GM12878 (cell line): ENCODE measurements at regions not wholly inside any gene's neighbourhood (a gene's known extent, or its start where the extent isn't known, plus 50 kb on each side); places are given as distances from the start of the nearest gene placed in this dataset.

Experiments
- ATAC-seq: fragments of 200-7000 bp; cut with Tn5 transposase; 3 replicates; pipeline ENCODE4 v1.9.1; 2020; ENCODE audit warnings: mild to moderate bottlenecking, moderate library complexity
- BruUV-seq: library from RNA; stranded (reverse); fragments of 400-500 nt; replicated peaks from 2 replicates; lab custom pipeline; 2021; lab: Mats Ljungman, UMichigan
- CTCF ChIA-PET: fragments of 300-600 bp; sonication (Branson Sonifier 250); formaldehyde crosslinking; extraction: SDS; loops from one replicate; lab custom pipeline; 2021; ENCODE audit warnings: inconsistent platforms; lab: Yijun Ruan, JAX
- POLR2A ChIA-PET: fragments of 350-600 bp; formaldehyde crosslinking; extraction: SDS; loops from one replicate; lab custom pipeline; 2021; ENCODE audit warnings: inconsistent platforms; lab: Charles Lee
- RAD21 ChIA-PET: fragments of 300-600 bp; sonication (Branson Sonifier 250); formaldehyde crosslinking; loops from one replicate; lab custom pipeline; 2023; ENCODE audit warnings: antibody characterized with exemption; ENCODE audit not compliant: unreplicated experiment; lab: Charles Lee
- SMC1A ChIA-PET: fragments of 300-600 bp; sonication (Branson Sonifier 250); formaldehyde crosslinking; loops from one replicate; lab custom pipeline; 2023; ENCODE audit not compliant: unreplicated experiment, uncharacterized antibody; lab: Charles Lee
- DNase-seq: peaks from one replicate; pipeline ENCODE4 v3.0.0-alpha.2; 2011; ENCODE audit warnings: low read depth, low spot score
- FAIRE-seq: peaks from 3 replicates; lab custom pipeline; 2011; peaks lifted over from hg19 to GRCh38; lab: Jason Lieb, UNC
- H2AFZ ChIP-seq: 2 replicates; pipeline ENCODE4 v1.6.0; 2011; ENCODE audit warnings: low read depth, low read length, control low read depth; ENCODE audit not compliant: control insufficient read depth
- H3K27ac ChIP-seq: 2 replicates; pipeline ENCODE4 v1.5.1; 2011; ENCODE audit warnings: control low read depth; ENCODE audit not compliant: control insufficient read depth, insufficient read depth
- H3K27me3 ChIP-seq, 2 experiments: replicated peaks in 1 of 2; 2 replicates each; pipeline versions ENCODE4 v1.6.0 to v1.6.1; 2011; ENCODE audit warnings: low read length in 1 of 2; ENCODE audit not compliant: control insufficient read depth in 2 of 2, insufficient read depth in 2 of 2
- H3K36me3 ChIP-seq, 2 experiments: 2 replicates each; pipeline ENCODE4 v1.5.1; 2011; ENCODE audit warnings: low read length in 1 of 2; ENCODE audit not compliant: control insufficient read depth in 2 of 2, insufficient read depth in 2 of 2
- H3K4me1 ChIP-seq: 2 replicates; pipeline ENCODE4 v1.6.1; 2011; ENCODE audit warnings: mild to moderate bottlenecking, low read length, moderate library complexity, mixed read lengths; ENCODE audit not compliant: control insufficient read depth, insufficient read depth
- H3K4me2 ChIP-seq: 2 replicates; pipeline ENCODE4 v1.6.0; 2011; ENCODE audit warnings: control low read depth; ENCODE audit not compliant: control insufficient read depth, insufficient read depth
- H3K4me3 ChIP-seq: fragments of 200-600 bp; sonication (generic); 2 replicates; pipeline ENCODE4 v1.5.1; 2016
- H3K79me2 ChIP-seq: 2 replicates; pipeline ENCODE4 v1.6.0; 2011; ENCODE audit warnings: low read length; ENCODE audit not compliant: control insufficient read depth, insufficient read depth
- H3K9ac ChIP-seq: 2 replicates; pipeline ENCODE4 v1.8.0; 2011; ENCODE audit warnings: low read length, control low read depth, mixed read lengths; ENCODE audit not compliant: control insufficient read depth, insufficient read depth
- H3K9me3 ChIP-seq: replicated peaks from 3 replicates; pipeline ENCODE4 v1.5.1; 2011; ENCODE audit warnings: mild to moderate bottlenecking, low read length; ENCODE audit not compliant: control insufficient read depth, insufficient read depth
- H4K20me1 ChIP-seq: 2 replicates; pipeline ENCODE4 v1.6.0; 2011; ENCODE audit not compliant: control insufficient read depth, insufficient read depth
- BHLHE40 ChIP-seq, 2 experiments: fragments of 450-650 bp in 1 of 2; IDR thresholded peaks; 2 replicates each; pipeline ENCODE4 v1.6.1; 2011 to 2017; ENCODE audit warnings: low read depth in 2 of 2, borderline replicate concordance in 1 of 2, improper control_type of control experiment in 1 of 2, low read length in 1 of 2, mild to moderate bottlenecking in 1 of 2
- BRCA1 ChIP-seq: IDR thresholded peaks from 2 replicates; pipeline ENCODE4 v1.6.1; 2011; ENCODE audit warnings: low read depth, low read length, improper control_type of control experiment
- CBFB ChIP-seq: IDR thresholded peaks from 2 replicates; pipeline ENCODE4 v1.6.1; 2016; ENCODE audit warnings: antibody characterized with exemption, low read depth
- CUX1 ChIP-seq: IDR thresholded peaks from 2 replicates; pipeline ENCODE4 v1.6.1; 2012; ENCODE audit warnings: improper control_type of control experiment, low read depth, low read length; ENCODE audit not compliant: insufficient replicate concordance
- EZH2 ChIP-seq: IDR thresholded peaks from 2 replicates; pipeline ENCODE4 v1.6.1; 2012; ENCODE audit warnings: low read depth, mild to moderate bottlenecking, control low read depth, inconsistent platforms, low read length, borderline replicate concordance; ENCODE audit not compliant: control insufficient read depth
- NR2C1 ChIP-seq: fragments of 450-650 bp; IDR thresholded peaks from 2 replicates; pipeline ENCODE4 v1.6.1; 2017; ENCODE audit warnings: antibody characterized with exemption, mild to moderate bottlenecking, moderate library complexity
- PAX5 ChIP-seq: IDR thresholded peaks from 2 replicates; pipeline ENCODE4 v1.6.1; 2011; ENCODE audit warnings: low read depth, low read length, borderline replicate concordance
- RAD21 ChIP-seq: IDR thresholded peaks from 2 replicates; pipeline ENCODE4 v1.6.1; 2011; ENCODE audit warnings: mild to moderate bottlenecking, low read depth, low read length, moderate library complexity; ENCODE audit not compliant: insufficient read depth
- SMARCA5 ChIP-seq: fragments of 450-650 bp; IDR thresholded peaks from 2 replicates; pipeline ENCODE4 v1.6.1; 2017; ENCODE audit warnings: mild to moderate bottlenecking
- SMC3 ChIP-seq: IDR thresholded peaks from 2 replicates; pipeline ENCODE4 v1.6.1; 2011; ENCODE audit warnings: low read length, improper control_type of control experiment, borderline replicate concordance
- YBX1 ChIP-seq: fragments of 450-650 bp; IDR thresholded peaks from 2 replicates; pipeline ENCODE4 v1.6.1; 2016; ENCODE audit warnings: antibody characterized with exemption
- WGBS: methylation state at CpG from one replicate; pipeline ENCODE4 v1.1.6; 2016; ENCODE audit warnings: low lambda C conversion rate; ENCODE audit not compliant: insufficient replicate concordance, insufficient coverage; ENCODE audit errors: missing lambda C conversion rate; 5-methylcytosine and 5-hydroxymethylcytosine counted together
- in situ Hi-C: fragments of 300-500 bp; cut with MboI; formaldehyde crosslinking; loops from 9 replicates; pipeline ENCODE4 v1.14.3; 2018; ENCODE audit warnings: mixed read lengths
- intact Hi-C: fragments of 100-400 bp; cut with micrococcal nuclease; formaldehyde crosslinking; loops from one replicate; pipeline ENCODE4 v1.14.2; 2022; ENCODE audit not compliant: unreplicated experiment
- TF ChIP-seq, protein P1 (sequence below): fragments of 450-650 bp; formaldehyde crosslinking; IDR thresholded peaks from 2 replicates; pipeline ENCODE4 v1.4.0; 2020; ENCODE audit warnings: mild to moderate bottlenecking, moderate library complexity
- TF ChIP-seq, protein P2 (sequence below): fragments of 450-650 bp; IDR thresholded peaks from 2 replicates; pipeline ENCODE4 v1.6.1; 2014; ENCODE audit warnings: mild to moderate bottlenecking

DNA sequence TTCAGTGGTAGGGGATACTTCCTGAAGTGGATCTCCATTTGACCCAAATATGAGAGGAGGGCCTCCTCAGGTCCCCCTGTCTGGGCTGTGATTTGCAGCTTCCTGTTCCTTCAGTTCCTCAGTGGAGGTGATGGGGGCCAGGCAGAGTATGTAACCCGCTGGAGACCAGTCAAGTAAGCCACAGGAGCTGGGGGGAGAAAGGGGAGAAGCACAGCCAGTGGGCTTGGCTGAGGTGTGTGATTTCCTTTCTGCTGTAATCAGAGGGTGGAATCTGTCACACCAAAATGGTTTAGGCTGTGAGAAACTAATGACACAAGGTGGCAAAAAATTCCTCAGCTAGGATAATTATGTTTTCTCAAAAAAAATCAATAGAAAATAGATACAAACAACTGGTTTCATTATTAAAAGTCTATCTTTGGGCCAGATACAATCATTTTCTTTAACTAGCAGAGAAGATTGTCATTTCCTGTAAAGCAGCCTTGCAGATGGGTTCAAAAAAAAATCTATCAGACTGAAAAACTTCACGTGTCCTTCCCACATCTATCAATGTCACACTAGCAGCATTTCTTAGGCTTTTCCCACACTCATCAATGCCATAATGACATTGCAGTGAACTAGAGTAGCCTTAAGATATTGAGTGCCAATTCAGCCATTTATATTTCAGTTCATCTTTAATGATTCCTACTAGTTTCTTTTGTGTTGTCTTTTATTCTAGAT lies 1660.3 kb downstream of the EFNB2 start:
- in situ Hi-C loops (no loop called here), intact Hi-C loops (no loop called here)
- no peaks in the 10 kb centered on the region for H3K4me1 ChIP-seq
- ChIA-PET CTCF (no interaction called here), SMC1A (no interaction called here), RAD21 (no interaction called here), POLR2A (no interaction called here)
- H3K4me3 ChIP-seq = no peak overlapping the region
- ATAC-seq (no peak), DNase-seq (no peak), FAIRE-seq (no peak)
- H3K9ac ChIP-seq = no peak overlapping the region
- no peaks in the 10 kb centered on the region; the same call in 2 of the 3 replicates for H3K9me3 ChIP-seq
- no peaks in the 10 kb centered on the region for H3K79me2 ChIP-seq
- H3K27me3 ChIP-seq = no peaks in the 10 kb centered on the region
- 26% methylated on average over 2 of the region's 2 CpGs for WGBS
- no peak overlapping the region for H3K4me2 ChIP-seq
- H2AFZ ChIP-seq = peak overlapping the region; percentile 51
- no peaks in the 10 kb centered on the region for H3K36me3 ChIP-seq
- no peaks in the 10 kb centered on the region for H4K20me1 ChIP-seq
- BruUV-seq = no TSS peak
- H3K27ac ChIP-seq = no peak overlapping the region
- TF ChIP-seq CBFB = no peak
- TF ChIP-seq, protein P1, sequence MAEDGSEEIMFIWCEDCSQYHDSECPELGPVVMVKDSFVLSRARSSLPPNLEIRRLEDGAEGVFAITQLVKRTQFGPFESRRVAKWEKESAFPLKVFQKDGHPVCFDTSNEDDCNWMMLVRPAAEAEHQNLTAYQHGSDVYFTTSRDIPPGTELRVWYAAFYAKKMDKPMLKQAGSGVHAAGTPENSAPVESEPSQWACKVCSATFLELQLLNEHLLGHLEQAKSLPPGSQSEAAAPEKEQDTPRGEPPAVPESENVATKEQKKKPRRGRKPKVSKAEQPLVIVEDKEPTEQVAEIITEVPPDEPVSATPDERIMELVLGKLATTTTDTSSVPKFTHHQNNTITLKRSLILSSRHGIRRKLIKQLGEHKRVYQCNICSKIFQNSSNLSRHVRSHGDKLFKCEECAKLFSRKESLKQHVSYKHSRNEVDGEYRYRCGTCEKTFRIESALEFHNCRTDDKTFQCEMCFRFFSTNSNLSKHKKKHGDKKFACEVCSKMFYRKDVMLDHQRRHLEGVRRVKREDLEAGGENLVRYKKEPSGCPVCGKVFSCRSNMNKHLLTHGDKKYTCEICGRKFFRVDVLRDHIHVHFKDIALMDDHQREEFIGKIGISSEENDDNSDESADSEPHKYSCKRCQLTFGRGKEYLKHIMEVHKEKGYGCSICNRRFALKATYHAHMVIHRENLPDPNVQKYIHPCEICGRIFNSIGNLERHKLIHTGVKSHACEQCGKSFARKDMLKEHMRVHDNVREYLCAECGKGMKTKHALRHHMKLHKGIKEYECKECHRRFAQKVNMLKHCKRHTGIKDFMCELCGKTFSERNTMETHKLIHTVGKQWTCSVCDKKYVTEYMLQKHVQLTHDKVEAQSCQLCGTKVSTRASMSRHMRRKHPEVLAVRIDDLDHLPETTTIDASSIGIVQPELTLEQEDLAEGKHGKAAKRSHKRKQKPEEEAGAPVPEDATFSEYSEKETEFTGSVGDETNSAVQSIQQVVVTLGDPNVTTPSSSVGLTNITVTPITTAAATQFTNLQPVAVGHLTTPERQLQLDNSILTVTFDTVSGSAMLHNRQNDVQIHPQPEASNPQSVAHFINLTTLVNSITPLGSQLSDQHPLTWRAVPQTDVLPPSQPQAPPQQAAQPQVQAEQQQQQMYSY (CRISPR knock-in tag) = no peak
- no peak for TF ChIP-seq RAD21
- no peak for TF ChIP-seq BRCA1
- no peak for TF ChIP-seq CUX1
- TF ChIP-seq SMARCA5 = no peak
- TF ChIP-seq PAX5 = no peak
- TF ChIP-seq EZH2 = no peak
- no peak for TF ChIP-seq NR2C1
- TF ChIP-seq, protein P2, sequence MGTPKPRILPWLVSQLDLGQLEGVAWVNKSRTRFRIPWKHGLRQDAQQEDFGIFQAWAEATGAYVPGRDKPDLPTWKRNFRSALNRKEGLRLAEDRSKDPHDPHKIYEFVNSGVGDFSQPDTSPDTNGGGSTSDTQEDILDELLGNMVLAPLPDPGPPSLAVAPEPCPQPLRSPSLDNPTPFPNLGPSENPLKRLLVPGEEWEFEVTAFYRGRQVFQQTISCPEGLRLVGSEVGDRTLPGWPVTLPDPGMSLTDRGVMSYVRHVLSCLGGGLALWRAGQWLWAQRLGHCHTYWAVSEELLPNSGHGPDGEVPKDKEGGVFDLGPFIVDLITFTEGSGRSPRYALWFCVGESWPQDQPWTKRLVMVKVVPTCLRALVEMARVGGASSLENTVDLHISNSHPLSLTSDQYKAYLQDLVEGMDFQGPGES = no peak
- TF ChIP-seq YBX1 = no peak
- TF ChIP-seq BHLHE40 (IDR thresholded peaks at IDR 0.05; ENCODE audit: borderline replicate concordance in 1 of 2, low read depth in 2 of 2, low read length in 1 of 2) = no peak
- TF ChIP-seq SMC3 = no peak
